H1 (cell line): ENCODE measurements at regions not wholly inside any gene's neighbourhood (a gene's known extent, or its start where the extent isn't known, plus 50 kb on each side); places are given as distances from the start of the nearest gene placed in this dataset.
A peak's percentile ranks its signal among the peaks of the same experiment; 100 is the strongest.

Experiments used
- CTCF ChIA-PET: fragments of 300-600 bp; sonication (Branson Sonifier 250); formaldehyde crosslinking; loops from one replicate; lab custom pipeline; 2021; ENCODE audit not compliant: partially characterized antibody; lab: Charles Lee
- POLR2A ChIA-PET: fragments of 300-600 bp; sonication (Branson Sonifier 250); formaldehyde crosslinking; loops from one replicate; lab custom pipeline; 2021; ENCODE audit warnings: inconsistent platforms; ENCODE audit not compliant: partially characterized antibody; lab: Charles Lee
- DNase-seq, 2 experiments: peaks; one replicate each; pipeline versions ENCODE4 v3.0.0 to v3.0.0-alpha.2; 2010 to 2022; ENCODE audit warnings: low spot score in 2 of 2, low read depth in 1 of 2, mixed read lengths in 1 of 2
- FAIRE-seq: peaks from 2 replicates; lab custom pipeline; 2011; peaks lifted over from hg19 to GRCh38; lab: Jason Lieb, UNC
- H2AFZ ChIP-seq: 2 replicates; pipeline ENCODE4 v1.8.1; 2012; ENCODE audit warnings: low read length, inconsistent platforms
- H2AK5ac ChIP-seq: 2 replicates; pipeline ENCODE4 v1.6.1; 2013; ENCODE audit warnings: low read depth, low read length
- H2BK120ac ChIP-seq: replicated peaks from 2 replicates; pipeline ENCODE3; 2013; ENCODE audit warnings: low read depth, low read length, inconsistent platforms
- H2BK12ac ChIP-seq: 2 replicates; pipeline ENCODE4 v1.6.1; 2013; ENCODE audit warnings: low read depth, low read length
- H2BK15ac ChIP-seq: 2 replicates; pipeline ENCODE4 v1.6.1; 2013; ENCODE audit warnings: low read length
- H2BK20ac ChIP-seq: 2 replicates; pipeline ENCODE4 v1.6.1; 2013; ENCODE audit warnings: low read length
- H2BK5ac ChIP-seq: 2 replicates; pipeline ENCODE4 v1.6.1; 2013; ENCODE audit warnings: low read depth, low read length
- H3K14ac ChIP-seq: 2 replicates; pipeline ENCODE4 v1.6.1; 2013; ENCODE audit warnings: inconsistent platforms; ENCODE audit not compliant: insufficient read length
- H3K18ac ChIP-seq: 2 replicates; pipeline ENCODE4 v1.6.1; 2013; ENCODE audit warnings: low read length; ENCODE audit errors: extremely low read depth
- H3K23ac ChIP-seq: 2 replicates; pipeline ENCODE4 v1.6.1; 2013; ENCODE audit warnings: inconsistent platforms; ENCODE audit not compliant: insufficient read length
- H3K23me2 ChIP-seq: 2 replicates; pipeline ENCODE4 v1.6.1; 2013; ENCODE audit warnings: low read depth, low read length
- H3K27ac ChIP-seq: 2 replicates; pipeline ENCODE4 v1.6.1; 2011; ENCODE audit warnings: low read depth, low read length, inconsistent platforms
- H3K27me3 ChIP-seq, 4 experiments: replicated peaks in 1 of 4; 1 replicate in 1 of 4; 2 replicates in 3 of 4; pipeline versions ENCODE4 v1.6.1 to v1.8.1; 2011 to 2013; ENCODE audit warnings: low read length in 3 of 4, mild to moderate bottlenecking in 3 of 4, inconsistent platforms in 2 of 4, mixed read lengths in 2 of 4, moderate library complexity in 1 of 4; ENCODE audit not compliant: control insufficient read depth in 3 of 4, insufficient read depth in 3 of 4; ENCODE audit errors: extremely low read depth in 1 of 4
- H3K36me3 ChIP-seq, 4 experiments: 2 replicates each; pipeline versions ENCODE4 v1.6.1 to v1.8.1; 2011 to 2013; ENCODE audit warnings: mild to moderate bottlenecking in 4 of 4, low read length in 3 of 4, moderate library complexity in 2 of 4, control low read depth in 1 of 4, inconsistent platforms in 1 of 4; ENCODE audit not compliant: insufficient read depth in 4 of 4, control insufficient read depth in 2 of 4
- H3K4ac ChIP-seq: replicated peaks from 2 replicates; pipeline ENCODE3; 2013; ENCODE audit warnings: low read length, low read depth, mixed read lengths, inconsistent platforms; ENCODE audit not compliant: insufficient read length
- H3K4me1 ChIP-seq, 4 experiments: replicated peaks in 1 of 4; 1 replicate in 1 of 4; 2 replicates in 3 of 4; pipeline versions ENCODE4 v1.6.1 to v1.8.1; 2011 to 2013; ENCODE audit warnings: low read length in 3 of 4, inconsistent platforms in 2 of 4, mixed read lengths in 1 of 4; ENCODE audit not compliant: insufficient read depth in 4 of 4, control insufficient read depth in 3 of 4
- H3K4me2 ChIP-seq, 2 experiments: 2 replicates each; pipeline versions ENCODE4 v1.6.1 to v1.8.1; 2011 to 2013; ENCODE audit warnings: low read depth in 2 of 2, low read length in 2 of 2, control low read depth in 1 of 2, inconsistent platforms in 1 of 2, mild to moderate bottlenecking in 1 of 2; ENCODE audit not compliant: insufficient read depth in 1 of 2
- H3K4me3 ChIP-seq, 4 experiments: fragments of 200-600, 300-600 bp in 1 of 4; sonication (generic), shearing (Covaris generic), sonication (Bioruptor Twin) in 1 of 4; 2 replicates each; pipeline versions ENCODE4 v1.5.1 to v1.8.1; 2011 to 2016; ENCODE audit warnings: low read length in 4 of 4, low read depth in 3 of 4, control low read depth in 2 of 4, inconsistent platforms in 2 of 4, mild to moderate bottlenecking in 2 of 4, mixed read lengths in 1 of 4, moderate library complexity in 1 of 4; ENCODE audit not compliant: insufficient read depth in 2 of 4; ENCODE audit errors: extremely low read depth in 1 of 4
- H3K56ac ChIP-seq: replicated peaks from 2 replicates; pipeline ENCODE3; 2013; ENCODE audit warnings: low read depth, mild to moderate bottlenecking, mixed read lengths, low read length, inconsistent platforms; ENCODE audit not compliant: insufficient read length
- H3K79me1 ChIP-seq: 2 replicates; pipeline ENCODE4 v1.6.1; 2013; ENCODE audit warnings: low read depth, low read length, control low read depth
- H3K79me2 ChIP-seq, 2 experiments: 2 replicates each; pipeline versions ENCODE4 v1.6.1 to v1.8.1; 2012 to 2013; ENCODE audit warnings: low read length in 2 of 2, mild to moderate bottlenecking in 2 of 2, inconsistent platforms in 1 of 2; ENCODE audit not compliant: insufficient read depth in 2 of 2, control insufficient read depth in 1 of 2
- H3K9ac ChIP-seq, 4 experiments: replicated peaks in 1 of 4; 1 replicate in 1 of 4; 2 replicates in 3 of 4; pipeline versions ENCODE4 v1.6.1 to v1.8.1; 2011 to 2013; ENCODE audit warnings: low read depth in 3 of 4, low read length in 3 of 4, control low read depth in 2 of 4, mild to moderate bottlenecking in 2 of 4, moderate library complexity in 2 of 4, inconsistent platforms in 1 of 4; ENCODE audit errors: extremely low read depth in 1 of 4
- H3K9me3 ChIP-seq, 2 experiments: 2 replicates each; pipeline versions ENCODE4 v1.6.1 to v1.8.1; 2012 to 2013; ENCODE audit warnings: mild to moderate bottlenecking in 2 of 2, moderate library complexity in 2 of 2, control low read depth in 1 of 2, inconsistent platforms in 1 of 2, low read depth in 1 of 2, low read length in 1 of 2, mixed read lengths in 1 of 2; ENCODE audit not compliant: insufficient read depth in 2 of 2
- H4K20me1 ChIP-seq, 2 experiments: replicated peaks in 1 of 2; 2 replicates each; pipeline versions ENCODE3 to v1.8.1; 2011 to 2013; ENCODE audit warnings: inconsistent platforms in 2 of 2, low read length in 2 of 2, mild to moderate bottlenecking in 1 of 2; ENCODE audit not compliant: insufficient read depth in 2 of 2, control insufficient read depth in 1 of 2
- H4K5ac ChIP-seq: 2 replicates; pipeline ENCODE4 v1.6.1; 2013; ENCODE audit warnings: low read length, low read depth, mixed read lengths, inconsistent platforms; ENCODE audit not compliant: insufficient read length
- H4K8ac ChIP-seq: 2 replicates; pipeline ENCODE4 v1.8.0; 2013; ENCODE audit warnings: mild to moderate bottlenecking, moderate library complexity, low read length, inconsistent platforms; ENCODE audit not compliant: insufficient read depth; ENCODE audit errors: extremely low read depth
- H4K91ac ChIP-seq: replicated peaks from 2 replicates; pipeline ENCODE3; 2013; ENCODE audit warnings: low read length, mixed read lengths, inconsistent platforms; ENCODE audit not compliant: insufficient read length
- CTCF ChIP-seq, 3 experiments: IDR thresholded peaks; 1 replicate in 2 of 3; 2 replicates in 1 of 3; pipeline versions ENCODE4 v1.5.1 to v1.6.1; 2011; ENCODE audit warnings: low read length in 3 of 3, mild to moderate bottlenecking in 3 of 3, inconsistent platforms in 2 of 3, low read depth in 1 of 3, moderate library complexity in 1 of 3; ENCODE audit not compliant: insufficient read depth in 1 of 3; ENCODE audit errors: control extremely low read depth in 1 of 3
- EGR1 ChIP-seq: IDR thresholded peaks from 2 replicates; pipeline ENCODE4 v1.6.1; 2011; ENCODE audit warnings: low read depth, low read length, borderline replicate concordance
- KDM4A ChIP-seq: IDR thresholded peaks from one replicate; pipeline ENCODE4 v1.7.1; 2012; ENCODE audit warnings: low read depth, mild to moderate bottlenecking, moderate library complexity, low read length, inconsistent platforms; ENCODE audit not compliant: severe bottlenecking
- SP2 ChIP-seq: IDR thresholded peaks from 2 replicates; pipeline ENCODE4 v1.6.1; 2012; ENCODE audit warnings: mild to moderate bottlenecking, low read length, inconsistent platforms
- WGBS, 2 experiments: shearing (Covaris generic) in 1 of 2; methylation state at CpG; one replicate each; pipeline versions ENCODE4 v1.1.6 to v1.1.7; 2013 to 2015; ENCODE audit warnings: low lambda C conversion rate in 2 of 2, mixed read lengths in 2 of 2, inconsistent platforms in 1 of 2, low coverage in 1 of 2, missing lambda C conversion rate in 1 of 2; ENCODE audit not compliant: insufficient replicate concordance in 2 of 2, insufficient coverage in 1 of 2, insufficient read length in 1 of 2; ENCODE audit errors: extremely low coverage in 1 of 2, missing lambda C conversion rate in 1 of 2; 5-methylcytosine and 5-hydroxymethylcytosine counted together

- H3K27ac ChIP-seq: no peak overlapping the region
- no peak for TF ChIP-seq SP2
- no peak for TF ChIP-seq EGR1
- TF ChIP-seq KDM4A: no peak
- peak in 2 of 3 experiments; percentile 10 to 29; a peak in 1 of 4 replicates for TF ChIP-seq CTCF (IDR thresholded peaks at IDR 0.05; ENCODE audit: control extremely low read depth in 1 of 3, insufficient read depth in 1 of 3, low read depth in 1 of 3, low read length in 3 of 3)
- no peak overlapping the region for H2BK15ac ChIP-seq
- H2AK5ac ChIP-seq: no peak overlapping the region
- H3K4me3 ChIP-seq: no peak overlapping the region
- WGBS, 2 experiments: 86% methylated on average over 1 of the region's 1 CpG; no CpG with 5 or more reads in 1 of the 2 experiments
- H3K18ac ChIP-seq: no peak overlapping the region
- H3K27me3 ChIP-seq: no peaks in the 10 kb centered on the region
- H3K14ac ChIP-seq: no peak overlapping the region
- H2BK20ac ChIP-seq: no peak overlapping the region
- no peak overlapping the region for H2BK120ac ChIP-seq
- no peaks in the 10 kb centered on the region for H4K20me1 ChIP-seq
- H2AFZ ChIP-seq: no peak overlapping the region
- no peaks in the 10 kb centered on the region for H3K79me2 ChIP-seq
- FAIRE-seq (no peak), DNase-seq (no peak)
- H3K23me2 ChIP-seq: no peaks in the 10 kb centered on the region
- H3K4me1 ChIP-seq: no peaks in the 10 kb centered on the region
- no peak overlapping the region for H4K91ac ChIP-seq
- no peak overlapping the region for H3K23ac ChIP-seq
- no peak overlapping the region for H2BK12ac ChIP-seq
- no peak overlapping the region for H4K5ac ChIP-seq
- no peaks in the 10 kb centered on the region for H3K9me3 ChIP-seq
- no peak overlapping the region for H4K8ac ChIP-seq
- H3K4ac ChIP-seq: no peak overlapping the region
- no peak overlapping the region for H3K56ac ChIP-seq
- ChIA-PET POLR2A (no interaction called here), CTCF (interaction anchor here (0.7 to 2.0 kb wide), 12 partner anchors 9 to 268 kb away, joined by 3 to 9 read pairs (median 4); no protein-coding TSS in a partner anchor)
- no peaks in the 10 kb centered on the region for H3K79me1 ChIP-seq
- no peak overlapping the region for H3K4me2 ChIP-seq
- H2BK5ac ChIP-seq: no peak overlapping the region
- H3K9ac ChIP-seq: no peak overlapping the region
- no peaks in the 10 kb centered on the region for H3K36me3 ChIP-seq
These were observed 198.7 kb upstream of the LHX8 start for GRCh38 chr1:74935446-74935845.
